ENCODE measurements at regions not wholly inside any gene's neighbourhood (a gene's known extent, or its start where the extent isn't known, plus 50 kb on each side); places are given as distances from the start of the nearest gene placed in this dataset.

- TF ChIP-seq REST (IDR thresholded peaks at IDR 0.05; ENCODE audit: insufficient read depth in 1 of 2, low read depth in 2 of 2, low read length in 2 of 2) (no peak), SIN3A (IDR thresholded peaks at IDR 0.05; ENCODE audit: borderline replicate concordance, insufficient read depth, low read length) (no peak), FOXP2 (optimal IDR thresholded peaks at IDR 0.05; ENCODE audit: borderline replicate concordance, extremely low read depth, extremely low read length, insufficient read depth) (no peak), POLR2AphosphoS5 (IDR thresholded peaks at IDR 0.05; ENCODE audit: low read depth, low read length) (no peak), TAF1 (IDR thresholded peaks at IDR 0.05; ENCODE audit: borderline replicate concordance, insufficient read depth, low read length) (no peak)
These were observed 180.1 kb upstream of the BCL6 start for GRCh38 chr3:187925326-187925725.

GRCh38 chr3:187926620-187927019, 181.4 kb upstream of the BCL6 start:
- TF ChIP-seq FOXP2 (optimal IDR thresholded peaks at IDR 0.05; ENCODE audit: borderline replicate concordance, extremely low read depth, extremely low read length, insufficient read depth) (no peak), POLR2AphosphoS5 (IDR thresholded peaks at IDR 0.05; ENCODE audit: low read depth, low read length) (no peak), TAF1 (IDR thresholded peaks at IDR 0.05; ENCODE audit: borderline replicate concordance, insufficient read depth, low read length) (no peak), REST (IDR thresholded peaks at IDR 0.05; ENCODE audit: insufficient read depth in 1 of 2, low read depth in 2 of 2, low read length in 2 of 2) (no peak), SIN3A (IDR thresholded peaks at IDR 0.05; ENCODE audit: borderline replicate concordance, insufficient read depth, low read length) (no peak)

- TF ChIP-seq REST (IDR thresholded peaks at IDR 0.05; ENCODE audit: insufficient read depth in 1 of 2, low read depth in 2 of 2, low read length in 2 of 2): no peak
- TF ChIP-seq FOXP2 (optimal IDR thresholded peaks at IDR 0.05; ENCODE audit: borderline replicate concordance, extremely low read depth, extremely low read length, insufficient read depth): no peak
- TF ChIP-seq POLR2AphosphoS5 (IDR thresholded peaks at IDR 0.05; ENCODE audit: low read depth, low read length): no peak
- no peak for TF ChIP-seq TAF1 (IDR thresholded peaks at IDR 0.05; ENCODE audit: borderline replicate concordance, insufficient read depth, low read length)
- no peak for TF ChIP-seq SIN3A (IDR thresholded peaks at IDR 0.05; ENCODE audit: borderline replicate concordance, insufficient read depth, low read length)
These were observed 182.3 kb upstream of the BCL6 start for GRCh38 chr3:187927565-187927964.

- no peak for TF ChIP-seq REST (IDR thresholded peaks at IDR 0.05; ENCODE audit: insufficient read depth in 1 of 2, low read depth in 2 of 2, low read length in 2 of 2)
- no peak for TF ChIP-seq FOXP2 (optimal IDR thresholded peaks at IDR 0.05; ENCODE audit: borderline replicate concordance, extremely low read depth, extremely low read length, insufficient read depth)
- no peak for TF ChIP-seq SIN3A (IDR thresholded peaks at IDR 0.05; ENCODE audit: borderline replicate concordance, insufficient read depth, low read length)
- TF ChIP-seq POLR2AphosphoS5 (IDR thresholded peaks at IDR 0.05; ENCODE audit: low read depth, low read length): no peak
- TF ChIP-seq TAF1 (IDR thresholded peaks at IDR 0.05; ENCODE audit: borderline replicate concordance, insufficient read depth, low read length): no peak
These were observed 184.0 kb upstream of the BCL6 start for GRCh38 chr3:187929112-187929816.

All from PFSK-1 (cell line).